Tibial artery (tissue), 4 donors: ENCODE measurements at regions not wholly inside any gene's neighbourhood (a gene's known extent, or its start where the extent isn't known, plus 50 kb on each side); places are given as distances from the start of the nearest gene placed in this dataset.

Source experiments
- DNase-seq, 2 donors: peaks; one replicate each; pipeline ENCODE4 v3.0.0-alpha.2; 2019
- H3K27ac ChIP-seq, 2 donors: fragments of 200-600 bp; sonication (generic) in 1 of 2; 1 replicate in 1 of 2; 2 replicates in 1 of 2; pipeline ENCODE4 v1.5.1; 2018 to 2019; ENCODE audit warnings: mild to moderate bottlenecking in 1 of 2
- H3K27me3 ChIP-seq, 2 donors: fragments of 200-600 bp; sonication (generic) in 1 of 2; one replicate each; pipeline versions ENCODE4 v1.5.1 to v1.6.0; 2016 to 2019
- H3K36me3 ChIP-seq, 3 donors: fragments of 200-600 bp; sonication (generic) in 2 of 3; one replicate each; pipeline ENCODE4 v1.5.1; 2016 to 2019; ENCODE audit warnings: mild to moderate bottlenecking in 2 of 3
- H3K4me1 ChIP-seq, 4 donors: fragments of 200-600 bp; sonication (generic) in 2 of 4; 1 replicate in 3 of 4; 2 replicates in 1 of 4; pipeline ENCODE4 v1.5.1; 2016 to 2019
- H3K4me3 ChIP-seq, 2 donors: fragments of 200-600 bp; sonication (generic) in 1 of 2; 1 replicate in 1 of 2; 2 replicates in 1 of 2; pipeline ENCODE4 v1.5.1; 2018 to 2019; ENCODE audit warnings: mild to moderate bottlenecking in 2 of 2
- H3K9me3 ChIP-seq, 3 donors: fragments of 200-600 bp; sonication (generic) in 1 of 3; one replicate each; pipeline ENCODE4 v1.5.1; 2016 to 2019
- CTCF ChIP-seq, 2 experiments: fragments of 200-600 bp in 1 of 2; fragments of 450-650 bp in 1 of 2; IDR thresholded peaks; one replicate each; pipeline ENCODE4 v1.5.1; 2017 to 2019; ENCODE audit warnings: antibody characterized with exemption in 2 of 2, mild to moderate bottlenecking in 1 of 2, moderate library complexity in 1 of 2
- intact Hi-C: fragments of 100-400 bp; cut with DNase I; formaldehyde crosslinking; loops from one replicate; pipeline ENCODE4 v1.15.0; 2023; ENCODE audit warnings: low total_unique reads

- Histone ChIP-seq H3K27ac (peak overlapping the region in 1 of 2 donors; percentile 45), H3K4me1 (peaks cover 0 to 22% (median 5%) of the 10 kb centered on the region in 4 donors), H3K4me3 (peak overlapping the region; percentile 26 to 28), H3K9me3 (no peaks in the 10 kb centered on the region), H3K36me3 (no peaks in the 10 kb centered on the region), H3K27me3 (no peaks in the 10 kb centered on the region)
- intact Hi-C loops: no loop called here
- peak; percentile 35 to 51 for TF ChIP-seq CTCF (IDR thresholded peaks at IDR 0.05)
- DNase-seq: no peak
Measured at GRCh38 chr18:41391616-41392595, 563.1 kb upstream of the PIK3C3 start.

- no peaks in the 10 kb centered on the region for H3K36me3 ChIP-seq
- H3K27me3 ChIP-seq: no peaks in the 10 kb centered on the region
- peaks cover 0 to 22% (median 5%) of the 10 kb centered on the region in 4 donors for H3K4me1 ChIP-seq
- peak overlapping the region in 1 of 2 donors; percentile 29 for H3K27ac ChIP-seq
- TF ChIP-seq CTCF (IDR thresholded peaks at IDR 0.05): no peak
- no peak overlapping the region for H3K4me3 ChIP-seq
- no peaks in the 10 kb centered on the region for H3K9me3 ChIP-seq
- intact Hi-C loops: no loop called here
- no peak for DNase-seq
Measured at GRCh38 chr18:41390309-41390708, 564.7 kb upstream of the PIK3C3 start.

GRCh38 chr18:41378598-41378997 lies 576.4 kb upstream of the PIK3C3 start:
- TF ChIP-seq CTCF (IDR thresholded peaks at IDR 0.05): no peak
- no peaks in the 10 kb centered on the region for H3K9me3 ChIP-seq
- no peaks in the 10 kb centered on the region for H3K27me3 ChIP-seq
- no peak for DNase-seq
- H3K4me1 ChIP-seq: no peaks in the 10 kb centered on the region
- intact Hi-C loops: no loop called here
- H3K27ac ChIP-seq: no peak overlapping the region
- no peaks in the 10 kb centered on the region for H3K36me3 ChIP-seq
- no peak overlapping the region for H3K4me3 ChIP-seq

GRCh38 chr18:41373612-41374011 lies 581.4 kb upstream of the PIK3C3 start:
- Histone ChIP-seq H3K27ac (no peak overlapping the region), H3K36me3 (no peaks in the 10 kb centered on the region), H3K4me3 (no peak overlapping the region), H3K9me3 (no peaks in the 10 kb centered on the region), H3K4me1 (peaks cover 0 to 9% (median 0%) of the 10 kb centered on the region in 4 donors), H3K27me3 (no peaks in the 10 kb centered on the region)
- TF ChIP-seq CTCF (IDR thresholded peaks at IDR 0.05): no peak
- intact Hi-C loops: no loop called here
- DNase-seq: no peak

GRCh38 chr18:41372046-41372665 lies 582.9 kb upstream of the PIK3C3 start:
- Histone ChIP-seq H3K27me3 (no peaks in the 10 kb centered on the region), H3K4me1 (peaks cover 0 to 9% (median 0%) of the 10 kb centered on the region in 4 donors), H3K4me3 (no peak overlapping the region), H3K9me3 (no peaks in the 10 kb centered on the region), H3K27ac (no peak overlapping the region), H3K36me3 (no peaks in the 10 kb centered on the region)
- intact Hi-C loops: no loop called here
- no peak for DNase-seq
- no peak for TF ChIP-seq CTCF (IDR thresholded peaks at IDR 0.05)
